ENCODE measurements at regions not wholly inside any gene's neighbourhood (a gene's known extent, or its start where the extent isn't known, plus 50 kb on each side); places are given as distances from the start of the nearest gene placed in this dataset.

- in situ Hi-C loops (cut with HindIII; ENCODE audit: low pct_unique_long_range_greater_than_20kb, low sequenced_read_pairs): no loop called here
- intact Hi-C loops (cut with micrococcal nuclease; ENCODE audit: unreplicated experiment): no loop called here
- ChIA-PET CTCF (no interaction called here), POLR2A (no interaction called here)
- ATAC-seq (no peak), DNase-seq (ENCODE audit: low read depth, low spot score) (no peak)
- no TSS peak for BruUV-seq (replicated peaks)
- Histone ChIP-seq H3K4me3 (ENCODE audit: low read depth in 2 of 2, low read length in 2 of 2) (no peak overlapping the region), H3K27me3 (ENCODE audit: control insufficient read depth, insufficient read depth, low read length) (peaks cover 48% of the 10 kb centered on the region), H3K36me3 (ENCODE audit: control insufficient read depth, insufficient read depth, low read length) (no peaks in the 10 kb centered on the region), H3K9me3 (ENCODE audit: control insufficient read depth, insufficient read depth, low read depth, low read length) (no peaks in the 10 kb centered on the region), H3K27ac (ENCODE audit: low read length) (no peak overlapping the region), H3K4me1 (ENCODE audit: control insufficient read depth, insufficient read depth, low read length) (no peaks in the 10 kb centered on the region)
- TF ChIP-seq, protein P1, sequence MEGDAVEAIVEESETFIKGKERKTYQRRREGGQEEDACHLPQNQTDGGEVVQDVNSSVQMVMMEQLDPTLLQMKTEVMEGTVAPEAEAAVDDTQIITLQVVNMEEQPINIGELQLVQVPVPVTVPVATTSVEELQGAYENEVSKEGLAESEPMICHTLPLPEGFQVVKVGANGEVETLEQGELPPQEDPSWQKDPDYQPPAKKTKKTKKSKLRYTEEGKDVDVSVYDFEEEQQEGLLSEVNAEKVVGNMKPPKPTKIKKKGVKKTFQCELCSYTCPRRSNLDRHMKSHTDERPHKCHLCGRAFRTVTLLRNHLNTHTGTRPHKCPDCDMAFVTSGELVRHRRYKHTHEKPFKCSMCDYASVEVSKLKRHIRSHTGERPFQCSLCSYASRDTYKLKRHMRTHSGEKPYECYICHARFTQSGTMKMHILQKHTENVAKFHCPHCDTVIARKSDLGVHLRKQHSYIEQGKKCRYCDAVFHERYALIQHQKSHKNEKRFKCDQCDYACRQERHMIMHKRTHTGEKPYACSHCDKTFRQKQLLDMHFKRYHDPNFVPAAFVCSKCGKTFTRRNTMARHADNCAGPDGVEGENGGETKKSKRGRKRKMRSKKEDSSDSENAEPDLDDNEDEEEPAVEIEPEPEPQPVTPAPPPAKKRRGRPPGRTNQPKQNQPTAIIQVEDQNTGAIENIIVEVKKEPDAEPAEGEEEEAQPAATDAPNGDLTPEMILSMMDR (IDR thresholded peaks at IDR 0.05): no peak
- TF ChIP-seq TCF7L2 (IDR thresholded peaks at IDR 0.05; ENCODE audit: low read depth, low read length) (no peak), POLR2AphosphoS5 (IDR thresholded peaks at IDR 0.05; ENCODE audit: low read depth, low read length) (no peak)
Observed at GRCh38 chr11:19352771-19353160, 112.0 kb upstream of the E2F8 start.

- DNase-seq (ENCODE audit: low read depth, low spot score) (no peak), ATAC-seq (no peak)
- ChIA-PET CTCF (no interaction called here), POLR2A (no interaction called here)
- intact Hi-C loops (cut with micrococcal nuclease; ENCODE audit: unreplicated experiment): no loop called here
- Histone ChIP-seq H3K4me3 (ENCODE audit: low read depth in 2 of 2, low read length in 2 of 2) (no peak overlapping the region), H3K9me3 (ENCODE audit: control insufficient read depth, insufficient read depth, low read depth, low read length) (no peaks in the 10 kb centered on the region), H3K4me1 (ENCODE audit: control insufficient read depth, insufficient read depth, low read length) (no peaks in the 10 kb centered on the region), H3K27ac (ENCODE audit: low read length) (no peak overlapping the region), H3K27me3 (ENCODE audit: control insufficient read depth, insufficient read depth, low read length) (peaks cover 51% of the 10 kb centered on the region), H3K36me3 (ENCODE audit: control insufficient read depth, insufficient read depth, low read length) (no peaks in the 10 kb centered on the region)
- no TSS peak for BruUV-seq (replicated peaks)
- in situ Hi-C loops (cut with HindIII; ENCODE audit: low pct_unique_long_range_greater_than_20kb, low sequenced_read_pairs): no loop called here
- TF ChIP-seq SIN3A (IDR thresholded peaks at IDR 0.05; ENCODE audit: borderline replicate concordance, insufficient read depth, low read depth, low read length) (no peak), TCF7L2 (IDR thresholded peaks at IDR 0.05; ENCODE audit: low read depth, low read length) (no peak), POLR2AphosphoS5 (IDR thresholded peaks at IDR 0.05; ENCODE audit: low read depth, low read length) (no peak)
- TF ChIP-seq, protein P2, sequence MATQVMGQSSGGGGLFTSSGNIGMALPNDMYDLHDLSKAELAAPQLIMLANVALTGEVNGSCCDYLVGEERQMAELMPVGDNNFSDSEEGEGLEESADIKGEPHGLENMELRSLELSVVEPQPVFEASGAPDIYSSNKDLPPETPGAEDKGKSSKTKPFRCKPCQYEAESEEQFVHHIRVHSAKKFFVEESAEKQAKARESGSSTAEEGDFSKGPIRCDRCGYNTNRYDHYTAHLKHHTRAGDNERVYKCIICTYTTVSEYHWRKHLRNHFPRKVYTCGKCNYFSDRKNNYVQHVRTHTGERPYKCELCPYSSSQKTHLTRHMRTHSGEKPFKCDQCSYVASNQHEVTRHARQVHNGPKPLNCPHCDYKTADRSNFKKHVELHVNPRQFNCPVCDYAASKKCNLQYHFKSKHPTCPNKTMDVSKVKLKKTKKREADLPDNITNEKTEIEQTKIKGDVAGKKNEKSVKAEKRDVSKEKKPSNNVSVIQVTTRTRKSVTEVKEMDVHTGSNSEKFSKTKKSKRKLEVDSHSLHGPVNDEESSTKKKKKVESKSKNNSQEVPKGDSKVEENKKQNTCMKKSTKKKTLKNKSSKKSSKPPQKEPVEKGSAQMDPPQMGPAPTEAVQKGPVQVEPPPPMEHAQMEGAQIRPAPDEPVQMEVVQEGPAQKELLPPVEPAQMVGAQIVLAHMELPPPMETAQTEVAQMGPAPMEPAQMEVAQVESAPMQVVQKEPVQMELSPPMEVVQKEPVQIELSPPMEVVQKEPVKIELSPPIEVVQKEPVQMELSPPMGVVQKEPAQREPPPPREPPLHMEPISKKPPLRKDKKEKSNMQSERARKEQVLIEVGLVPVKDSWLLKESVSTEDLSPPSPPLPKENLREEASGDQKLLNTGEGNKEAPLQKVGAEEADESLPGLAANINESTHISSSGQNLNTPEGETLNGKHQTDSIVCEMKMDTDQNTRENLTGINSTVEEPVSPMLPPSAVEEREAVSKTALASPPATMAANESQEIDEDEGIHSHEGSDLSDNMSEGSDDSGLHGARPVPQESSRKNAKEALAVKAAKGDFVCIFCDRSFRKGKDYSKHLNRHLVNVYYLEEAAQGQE (IDR thresholded peaks at IDR 0.05; ENCODE audit: insufficient read depth in 1 of 2, low read depth in 2 of 2, low read length in 1 of 2): no peak
- TF ChIP-seq, protein P1 (IDR thresholded peaks at IDR 0.05): no peak
Observed at GRCh38 chr11:19352072-19352770, 111.5 kb upstream of the E2F8 start.
